SK-N-SH treated with all-trans-retinoic acid at 6 μM for 48 hours (cell line): ENCODE measurements at regions not wholly inside any gene's neighbourhood (a gene's known extent, or its start where the extent isn't known, plus 50 kb on each side); places are given as distances from the start of the nearest gene placed in this dataset.

Source experiments
- ATAC-seq: fragments of 200-7000 bp; cut with Tn5 transposase; 3 replicates; pipeline ENCODE4 v1.9.1; 2020; ENCODE audit warnings: mild to moderate bottlenecking, moderate library complexity
- ARNTL ChIP-seq: fragments of 450-650 bp; formaldehyde crosslinking; IDR thresholded peaks from 2 replicates; pipeline ENCODE4 v1.5.0; 2020; ENCODE audit warnings: low read depth, mild to moderate bottlenecking, moderate library complexity, borderline replicate concordance
- BACH2 ChIP-seq: fragments of 250-450 bp; sonication (Bioruptor Pico); IDR thresholded peaks from 2 replicates; pipeline ENCODE4 v1.9.0; 2021; ENCODE audit warnings: mild to moderate bottlenecking, borderline replicate concordance
- CSDC2 ChIP-seq: fragments of 250-450 bp; sonication (Bioruptor Pico); IDR thresholded peaks from 2 replicates; pipeline ENCODE4 v1.5.0; 2020; ENCODE audit warnings: mild to moderate bottlenecking, moderate library complexity
- GLIS3 ChIP-seq: fragments of 250-450 bp; sonication (Bioruptor Pico); IDR thresholded peaks from 2 replicates; pipeline ENCODE4 v1.5.0; 2020; ENCODE audit warnings: mild to moderate bottlenecking, moderate library complexity
- ISL1 ChIP-seq: fragments of 250-450 bp; sonication (Bioruptor Pico); IDR thresholded peaks from 2 replicates; pipeline ENCODE4 v2.1.2; 2022; ENCODE audit warnings: mild to moderate bottlenecking, moderate library complexity
- OSR1 ChIP-seq: fragments of 250-450 bp; sonication (Bioruptor Pico); IDR thresholded peaks from 2 replicates; pipeline ENCODE4 v1.8.0; 2022; ENCODE audit warnings: moderate library complexity, mild to moderate bottlenecking, inconsistent platforms
- POU6F1 ChIP-seq: fragments of 250-450 bp; sonication (Bioruptor Pico); IDR thresholded peaks from 2 replicates; pipeline ENCODE4 v1.8.0; 2021; ENCODE audit warnings: low read depth, mild to moderate bottlenecking, moderate library complexity, borderline replicate concordance
- PPARA ChIP-seq: fragments of 250-450 bp; sonication (Bioruptor Pico); IDR thresholded peaks from 2 replicates; pipeline ENCODE4 v1.5.0; 2020; ENCODE audit warnings: mild to moderate bottlenecking, borderline replicate concordance
- RARB ChIP-seq: fragments of 250-450 bp; sonication (Bioruptor Pico); IDR thresholded peaks from 2 replicates; pipeline ENCODE4 v1.8.0; 2021; ENCODE audit warnings: mild to moderate bottlenecking, moderate library complexity
- SNAI2 ChIP-seq: fragments of 250-450 bp; sonication (Bioruptor Pico); IDR thresholded peaks from 2 replicates; pipeline ENCODE4 v1.5.0; 2020; ENCODE audit warnings: mild to moderate bottlenecking, moderate library complexity
- TCF4 ChIP-seq: fragments of 250-450 bp; sonication (Bioruptor Pico); IDR thresholded peaks from 2 replicates; pipeline ENCODE4 v1.8.0; 2021; ENCODE audit warnings: mild to moderate bottlenecking, moderate library complexity, borderline replicate concordance
- TOX ChIP-seq: fragments of 250-450 bp; sonication (Bioruptor Pico); IDR thresholded peaks from 2 replicates; pipeline ENCODE4 v1.8.0; 2021; ENCODE audit warnings: mild to moderate bottlenecking, moderate library complexity, borderline replicate concordance
- TSHZ2 ChIP-seq: fragments of 250-450 bp; sonication (Bioruptor Pico); IDR thresholded peaks from 2 replicates; pipeline ENCODE4 v1.5.0; 2020; ENCODE audit warnings: mild to moderate bottlenecking, moderate library complexity
- ZC3H10 ChIP-seq: fragments of 250-450 bp; sonication (Bioruptor Pico); IDR thresholded peaks from 2 replicates; pipeline ENCODE4 v1.5.1; 2021; ENCODE audit warnings: mild to moderate bottlenecking, moderate library complexity
- ZFP3 ChIP-seq: fragments of 250-450 bp; sonication (Bioruptor Pico); IDR thresholded peaks from 2 replicates; pipeline ENCODE4 v1.5.0; 2020; ENCODE audit warnings: mild to moderate bottlenecking, moderate library complexity
- ZNF565 ChIP-seq: fragments of 450-650 bp; formaldehyde crosslinking; conservative IDR thresholded peaks from 2 replicates; pipeline ENCODE4 v1.5.0; 2020; ENCODE audit warnings: low read depth, mild to moderate bottlenecking, moderate library complexity
- ZNF70 ChIP-seq: fragments of 450-650 bp; formaldehyde crosslinking; IDR thresholded peaks from 2 replicates; pipeline ENCODE4 v1.5.0; 2020; ENCODE audit warnings: mild to moderate bottlenecking, moderate library complexity
- ZNF8 ChIP-seq: fragments of 450-650 bp; formaldehyde crosslinking; IDR thresholded peaks from 2 replicates; pipeline ENCODE4 v1.5.0; 2020; ENCODE audit warnings: mild to moderate bottlenecking, moderate library complexity
- TF ChIP-seq, protein P1 (sequence below): fragments of 250-450 bp; sonication (Bioruptor Pico); IDR thresholded peaks from 2 replicates; pipeline ENCODE4 v1.8.0; 2020; ENCODE audit warnings: mild to moderate bottlenecking, moderate library complexity, borderline replicate concordance

DNA sequence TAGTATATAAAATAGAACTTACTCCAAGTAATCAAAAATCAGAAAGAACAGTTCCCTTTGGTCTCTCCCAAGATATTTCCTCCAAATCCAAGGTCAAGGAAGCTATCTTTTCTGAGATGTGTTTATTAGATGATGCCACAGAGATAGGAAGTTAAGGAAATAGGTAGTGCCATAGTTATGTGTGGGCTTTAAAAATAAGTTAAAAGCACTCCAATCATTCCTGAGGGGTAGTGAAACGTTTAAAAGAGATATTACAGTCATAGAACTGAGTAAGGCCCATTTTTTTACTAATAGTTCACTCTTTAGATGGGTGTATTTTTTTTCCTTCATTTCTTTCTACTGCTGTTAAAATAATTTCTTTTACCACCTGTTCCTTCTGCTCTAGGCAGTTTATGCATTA is 1630.9 kb upstream of the SEL1L start:
- peak; percentile 43 for ATAC-seq
- TF ChIP-seq CSDC2, result no peak

DNA sequence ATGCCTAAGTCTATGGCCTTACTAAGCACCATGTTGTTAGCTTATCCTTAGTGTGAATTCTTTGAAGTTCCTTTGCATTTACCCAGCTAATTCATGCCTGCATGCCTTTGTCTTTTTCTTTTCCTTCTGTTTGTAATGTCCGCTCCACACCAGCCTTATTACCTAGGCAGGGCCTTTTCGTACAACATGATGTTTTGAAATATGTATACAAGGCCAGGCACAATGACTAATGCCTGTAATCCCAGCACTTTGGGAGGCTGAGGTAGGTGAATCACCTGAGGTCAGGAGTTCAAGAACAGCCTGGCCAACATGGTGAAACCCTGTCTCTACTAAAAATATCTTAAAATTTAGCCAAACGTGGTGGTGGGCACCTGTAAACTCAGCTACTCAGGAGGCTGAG is 1636.5 kb upstream of the SEL1L start:
- TF ChIP-seq CSDC2 (no peak), ZNF8 (CRISPR knock-in tag) (no peak), RARB (no peak), TCF4 (CRISPR knock-in tag) (no peak), GLIS3 (no peak), TOX (CRISPR knock-in tag) (no peak), POU6F1 (CRISPR knock-in tag) (no peak), ISL1 (CRISPR knock-in tag) (no peak), ZNF565 (CRISPR knock-in tag) (no peak), ZNF70 (CRISPR knock-in tag) (no peak), ZC3H10 (CRISPR knock-in tag) (no peak), PPARA (CRISPR knock-in tag) (no peak), BACH2 (CRISPR knock-in tag) (no peak), ZFP3 (no peak), TSHZ2 (CRISPR knock-in tag) (no peak), SNAI2 (CRISPR knock-in tag) (no peak), OSR1 (CRISPR knock-in tag) (no peak), ARNTL (CRISPR knock-in tag) (no peak)
- TF ChIP-seq, protein P1, sequence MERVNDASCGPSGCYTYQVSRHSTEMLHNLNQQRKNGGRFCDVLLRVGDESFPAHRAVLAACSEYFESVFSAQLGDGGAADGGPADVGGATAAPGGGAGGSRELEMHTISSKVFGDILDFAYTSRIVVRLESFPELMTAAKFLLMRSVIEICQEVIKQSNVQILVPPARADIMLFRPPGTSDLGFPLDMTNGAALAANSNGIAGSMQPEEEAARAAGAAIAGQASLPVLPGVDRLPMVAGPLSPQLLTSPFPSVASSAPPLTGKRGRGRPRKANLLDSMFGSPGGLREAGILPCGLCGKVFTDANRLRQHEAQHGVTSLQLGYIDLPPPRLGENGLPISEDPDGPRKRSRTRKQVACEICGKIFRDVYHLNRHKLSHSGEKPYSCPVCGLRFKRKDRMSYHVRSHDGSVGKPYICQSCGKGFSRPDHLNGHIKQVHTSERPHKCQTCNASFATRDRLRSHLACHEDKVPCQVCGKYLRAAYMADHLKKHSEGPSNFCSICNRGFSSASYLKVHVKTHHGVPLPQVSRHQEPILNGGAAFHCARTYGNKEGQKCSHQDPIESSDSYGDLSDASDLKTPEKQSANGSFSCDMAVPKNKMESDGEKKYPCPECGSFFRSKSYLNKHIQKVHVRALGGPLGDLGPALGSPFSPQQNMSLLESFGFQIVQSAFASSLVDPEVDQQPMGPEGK (CRISPR knock-in tag), result no peak
- ATAC-seq, result no peak

DNA sequence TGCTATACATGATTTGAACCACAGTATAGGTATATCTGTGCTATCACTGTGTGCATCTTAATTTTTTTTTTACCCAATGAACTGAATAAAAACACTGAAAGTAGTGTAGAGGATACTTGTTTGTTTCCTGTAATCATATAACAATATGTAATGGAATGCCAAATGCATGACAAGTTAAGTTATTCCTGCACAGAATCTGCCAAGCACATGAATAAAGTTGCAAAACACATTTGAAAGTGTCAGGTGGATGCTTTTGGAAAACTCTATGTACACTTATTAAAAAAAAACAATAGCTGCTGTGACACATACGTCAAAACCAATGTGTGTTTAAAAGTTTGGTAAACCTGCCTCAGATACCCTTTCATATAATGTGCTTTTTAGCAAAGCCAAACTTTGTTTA is 1638.1 kb upstream of the SEL1L start:
- peak; percentile 41; the same call in 1 of the 3 replicates for ATAC-seq
- TF ChIP-seq TCF4 (CRISPR knock-in tag) (no peak), GLIS3 (no peak), ISL1 (CRISPR knock-in tag) (no peak), POU6F1 (CRISPR knock-in tag) (no peak), ZNF70 (CRISPR knock-in tag) (no peak), PPARA (CRISPR knock-in tag) (no peak), RARB (no peak), ZNF565 (CRISPR knock-in tag) (no peak)
- TF ChIP-seq, protein P1 (CRISPR knock-in tag), result no peak
